ENCODE measurements at regions not wholly inside any gene's neighbourhood (a gene's known extent, or its start where the extent isn't known, plus 50 kb on each side); places are given as distances from the start of the nearest gene placed in this dataset.

DNA sequence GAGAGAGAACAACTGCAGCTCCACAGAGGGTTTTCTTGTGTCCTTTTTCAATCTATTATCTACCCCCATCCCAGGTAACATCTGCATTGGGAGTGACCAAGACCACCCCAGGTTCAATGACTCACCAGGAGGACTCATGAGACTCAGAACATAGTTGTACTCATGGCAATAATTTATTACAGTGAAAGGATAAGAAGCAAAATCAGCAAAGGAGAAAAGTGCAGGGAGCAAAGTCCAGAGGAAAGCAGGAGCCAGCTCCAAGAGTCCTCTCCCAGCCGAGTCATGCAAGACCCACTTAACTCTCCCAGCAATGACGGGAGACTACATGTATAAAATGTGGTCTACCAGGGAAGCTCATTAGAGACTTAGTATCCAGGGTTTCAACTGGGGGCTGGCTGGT, 129.5 kb upstream of the RBPJ start:
- no peaks in the 10 kb centered on the region for H3K9me2 ChIP-seq (replicated peaks; ENCODE audit: low read length)
- H2AFZ ChIP-seq (ENCODE audit: low read length) = no peak overlapping the region
- H3K9ac ChIP-seq (ENCODE audit: low read length) = no peak overlapping the region
- no peaks in the 10 kb centered on the region for H4K20me1 ChIP-seq (ENCODE audit: low read length)
- H3K9me3 ChIP-seq (ENCODE audit: low read length) = no peaks in the 10 kb centered on the region
- H3K4me1 ChIP-seq (ENCODE audit: insufficient read depth, low read length) = no peaks in the 10 kb centered on the region
- no peaks in the 10 kb centered on the region for H3K27me3 ChIP-seq (ENCODE audit: low read length)
- no peak overlapping the region for H3K4me2 ChIP-seq (ENCODE audit: low read length)
- POLR2A ChIA-PET (ENCODE audit: unreplicated experiment) = no interaction called here
- no peaks in the 10 kb centered on the region for H3K36me3 ChIP-seq (ENCODE audit: low read depth, low read length)
- no peaks in the 10 kb centered on the region for H3K79me2 ChIP-seq (ENCODE audit: low read length)
- CTCF ChIA-PET = no interaction called here
- ATAC-seq (no peak), DNase-seq (no peak)
- TF ChIP-seq EZH2 (IDR thresholded peaks at IDR 0.05; ENCODE audit: low read length, unreplicated experiment) (no peak), EZH2phosphoT487 (IDR thresholded peaks at IDR 0.05; ENCODE audit: borderline replicate concordance, low read length) (no peak)
- TF ChIP-seq, protein P1, sequence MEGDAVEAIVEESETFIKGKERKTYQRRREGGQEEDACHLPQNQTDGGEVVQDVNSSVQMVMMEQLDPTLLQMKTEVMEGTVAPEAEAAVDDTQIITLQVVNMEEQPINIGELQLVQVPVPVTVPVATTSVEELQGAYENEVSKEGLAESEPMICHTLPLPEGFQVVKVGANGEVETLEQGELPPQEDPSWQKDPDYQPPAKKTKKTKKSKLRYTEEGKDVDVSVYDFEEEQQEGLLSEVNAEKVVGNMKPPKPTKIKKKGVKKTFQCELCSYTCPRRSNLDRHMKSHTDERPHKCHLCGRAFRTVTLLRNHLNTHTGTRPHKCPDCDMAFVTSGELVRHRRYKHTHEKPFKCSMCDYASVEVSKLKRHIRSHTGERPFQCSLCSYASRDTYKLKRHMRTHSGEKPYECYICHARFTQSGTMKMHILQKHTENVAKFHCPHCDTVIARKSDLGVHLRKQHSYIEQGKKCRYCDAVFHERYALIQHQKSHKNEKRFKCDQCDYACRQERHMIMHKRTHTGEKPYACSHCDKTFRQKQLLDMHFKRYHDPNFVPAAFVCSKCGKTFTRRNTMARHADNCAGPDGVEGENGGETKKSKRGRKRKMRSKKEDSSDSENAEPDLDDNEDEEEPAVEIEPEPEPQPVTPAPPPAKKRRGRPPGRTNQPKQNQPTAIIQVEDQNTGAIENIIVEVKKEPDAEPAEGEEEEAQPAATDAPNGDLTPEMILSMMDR (conservative IDR thresholded peaks at IDR 0.05; ENCODE audit: low read depth, low read length) = no peak
- no peak overlapping the region for H3K27ac ChIP-seq (ENCODE audit: low read length)
- intact Hi-C loops (cut with micrococcal nuclease) = no loop called here
- H3F3A ChIP-seq (ENCODE audit: low read length, unreplicated experiment) = no peaks in the 10 kb centered on the region
- BruUV-seq (replicated peaks) = no TSS peak
- no peak overlapping the region for H3K4me3 ChIP-seq (ENCODE audit: low read length)

DNA sequence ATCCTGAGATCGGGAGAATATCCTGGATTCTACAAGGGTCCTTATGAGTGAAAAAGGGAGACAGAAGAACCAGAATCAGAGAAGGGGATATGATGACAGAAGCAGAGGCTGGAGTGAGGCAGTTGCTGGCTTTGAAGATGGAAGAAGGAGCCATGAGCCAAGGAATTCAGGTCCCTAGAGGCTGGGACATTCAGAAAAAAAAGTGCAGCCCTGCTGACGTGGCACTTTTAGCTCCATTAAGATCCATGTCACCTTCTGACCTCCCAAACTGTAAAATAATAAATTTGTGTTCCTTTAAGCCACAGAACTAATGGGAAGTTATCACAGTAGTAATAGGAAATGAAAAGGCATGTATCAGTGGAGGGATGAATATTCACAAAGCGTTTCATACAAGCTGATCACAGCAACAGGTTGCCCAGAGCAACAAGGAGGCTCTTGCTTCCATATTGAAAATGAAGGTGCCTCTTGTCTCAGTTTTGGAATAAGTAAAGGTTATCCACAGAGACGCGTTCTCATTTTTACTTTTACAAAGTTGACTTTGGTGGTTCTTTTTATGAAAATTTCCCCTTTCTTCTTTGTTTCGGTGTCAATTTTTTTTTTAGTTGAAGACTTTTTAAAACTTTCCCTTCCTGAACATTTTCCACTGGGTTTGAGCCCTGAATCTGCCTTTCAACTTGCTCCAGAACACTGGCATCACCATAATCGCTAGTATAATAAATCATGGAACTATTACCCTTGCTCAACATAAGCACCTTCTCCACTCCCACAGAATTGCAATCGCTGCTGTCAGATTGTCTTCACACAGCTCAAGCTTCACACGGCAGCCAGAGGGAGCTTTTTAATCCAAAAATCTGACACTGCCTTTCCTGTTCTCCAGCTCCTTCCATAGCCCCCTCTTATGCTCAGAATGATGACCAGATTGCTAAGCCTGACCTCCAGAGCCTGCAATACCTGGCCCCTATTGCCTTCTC, 127.6 kb upstream of the RBPJ start:
- Histone ChIP-seq H3K27me3 (ENCODE audit: low read length) (no peaks in the 10 kb centered on the region), H3K9me3 (ENCODE audit: low read length) (no peaks in the 10 kb centered on the region), H2AFZ (ENCODE audit: low read length) (no peak overlapping the region), H3K4me2 (ENCODE audit: low read length) (no peak overlapping the region), H3K4me1 (ENCODE audit: insufficient read depth, low read length) (peaks cover 14% of the 10 kb centered on the region), H3K36me3 (ENCODE audit: low read depth, low read length) (no peaks in the 10 kb centered on the region), H3F3A (ENCODE audit: low read length, unreplicated experiment) (no peaks in the 10 kb centered on the region), H3K4me3 (ENCODE audit: low read length) (no peak overlapping the region), H3K9me2 (replicated peaks; ENCODE audit: low read length) (no peaks in the 10 kb centered on the region), H3K79me2 (ENCODE audit: low read length) (no peaks in the 10 kb centered on the region), H3K9ac (ENCODE audit: low read length) (no peak overlapping the region), H3K27ac (ENCODE audit: low read length) (no peak overlapping the region), H4K20me1 (ENCODE audit: low read length) (no peaks in the 10 kb centered on the region)
- TF ChIP-seq EZH2 (IDR thresholded peaks at IDR 0.05; ENCODE audit: low read length, unreplicated experiment) = no peak
- TF ChIP-seq, protein P1 (conservative IDR thresholded peaks at IDR 0.05; ENCODE audit: low read depth, low read length) = no peak
- TF ChIP-seq EZH2phosphoT487 (IDR thresholded peaks at IDR 0.05; ENCODE audit: borderline replicate concordance, low read length) = no peak
- no peak for DNase-seq
- ChIA-PET CTCF (no interaction called here), POLR2A (ENCODE audit: unreplicated experiment) (no interaction called here)
- ATAC-seq = no peak
- intact Hi-C loops (cut with micrococcal nuclease) = no loop called here
- BruUV-seq (replicated peaks) = no TSS peak

DNA sequence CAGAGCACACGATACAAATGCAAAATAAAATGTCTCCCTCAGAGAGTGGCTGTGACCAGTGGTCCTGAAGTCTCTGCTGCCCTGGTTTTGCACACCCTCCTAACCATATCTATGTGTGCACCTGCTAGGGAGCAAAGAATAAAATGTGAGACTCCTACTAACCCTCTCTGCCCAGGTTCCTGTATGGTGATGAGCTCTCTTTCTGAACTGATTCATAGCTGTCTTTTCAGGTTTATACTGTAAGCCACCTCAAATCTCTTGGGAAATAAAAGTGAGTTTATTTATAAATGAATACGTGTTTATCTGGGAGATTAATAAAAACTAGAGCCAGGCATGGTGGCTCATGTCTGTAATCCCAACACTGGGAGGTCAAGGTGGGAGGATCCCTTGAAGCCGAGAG, 126.0 kb upstream of the RBPJ start:
- Histone ChIP-seq H3K36me3 (ENCODE audit: low read depth, low read length) (no peaks in the 10 kb centered on the region), H3K4me1 (ENCODE audit: insufficient read depth, low read length) (peaks cover 25% of the 10 kb centered on the region), H3K4me2 (ENCODE audit: low read length) (no peak overlapping the region), H3K27me3 (ENCODE audit: low read length) (no peaks in the 10 kb centered on the region), H3K9me3 (ENCODE audit: low read length) (no peaks in the 10 kb centered on the region), H2AFZ (ENCODE audit: low read length) (no peak overlapping the region), H3K4me3 (ENCODE audit: low read length) (no peak overlapping the region), H3F3A (ENCODE audit: low read length, unreplicated experiment) (no peaks in the 10 kb centered on the region), H3K79me2 (ENCODE audit: low read length) (no peaks in the 10 kb centered on the region), H3K9me2 (replicated peaks; ENCODE audit: low read length) (no peaks in the 10 kb centered on the region), H3K9ac (ENCODE audit: low read length) (no peak overlapping the region), H4K20me1 (ENCODE audit: low read length) (no peaks in the 10 kb centered on the region), H3K27ac (ENCODE audit: low read length) (no peak overlapping the region)
- CTCF ChIA-PET = no interaction called here
- intact Hi-C loops (cut with micrococcal nuclease) = loop anchor here (5.0 kb wide), 1 partner anchor 67 kb away; no protein-coding TSS in a partner anchor
- ATAC-seq = no peak
- DNase-seq = no peak
- TF ChIP-seq EZH2phosphoT487 (IDR thresholded peaks at IDR 0.05; ENCODE audit: borderline replicate concordance, low read length) = no peak
- TF ChIP-seq, protein P1 (conservative IDR thresholded peaks at IDR 0.05; ENCODE audit: low read depth, low read length) = no peak
- TF ChIP-seq EZH2 (IDR thresholded peaks at IDR 0.05; ENCODE audit: low read length, unreplicated experiment) = no peak
- POLR2A ChIA-PET (ENCODE audit: unreplicated experiment) = no interaction called here
- BruUV-seq (replicated peaks) = no TSS peak

Data from PC-3 (cell line).